ENCODE measurements at regions not wholly inside any gene's neighbourhood (a gene's known extent, or its start where the extent isn't known, plus 50 kb on each side); places are given as distances from the start of the nearest gene placed in this dataset.

DNA sequence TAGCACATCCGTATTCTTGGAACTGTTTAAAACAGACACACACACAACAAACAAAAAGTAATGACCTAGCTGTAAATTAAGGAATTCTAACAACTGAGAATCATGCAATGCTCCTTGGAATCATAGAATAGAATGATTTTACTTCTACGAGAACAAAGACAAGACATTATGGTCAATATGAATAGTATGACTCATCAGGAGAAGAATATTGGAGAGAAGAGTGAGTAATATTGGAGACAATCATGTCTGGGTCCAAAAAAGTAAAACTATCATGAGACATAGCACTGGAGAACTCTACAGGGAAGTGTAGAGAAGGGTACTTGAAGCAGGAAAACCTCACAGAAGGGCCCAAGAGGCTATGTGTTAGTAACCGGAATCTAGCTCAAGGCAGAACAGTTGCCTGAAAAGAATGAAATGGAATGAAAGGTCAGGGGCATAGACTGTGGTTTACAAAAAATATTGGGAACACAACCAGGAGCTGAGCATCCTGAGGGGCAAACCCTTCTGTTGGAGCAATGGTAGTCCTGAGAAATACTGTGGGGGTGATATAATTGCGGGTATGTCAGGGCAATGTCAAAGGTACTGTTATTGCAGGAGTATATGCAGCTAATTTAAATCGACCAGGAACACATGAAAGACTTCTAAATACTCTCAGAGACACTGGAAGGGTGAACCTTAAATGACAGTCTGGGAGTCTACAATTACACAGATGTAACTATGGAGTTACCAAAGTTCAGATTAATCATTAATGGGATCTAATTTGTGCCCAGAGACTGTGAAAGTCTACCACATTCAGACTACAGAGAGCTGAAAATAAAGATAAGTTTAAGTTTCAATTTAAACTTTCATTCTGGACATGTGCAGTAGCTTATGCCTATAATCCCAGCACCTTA lies 201.2 kb downstream of the BCHE start:
- POLR2A ChIA-PET (ENCODE audit: unreplicated experiment) = no interaction called here
- Histone ChIP-seq H4K91ac (ENCODE audit: insufficient read depth, low read depth, low read length) (no peak overlapping the region), H3K23ac (ENCODE audit: low read depth, low read length) (no peak overlapping the region), H4K8ac (ENCODE audit: low read depth in 2 of 2, low read length in 2 of 2) (no peak overlapping the region), H2AFZ (replicated peaks; ENCODE audit: low read length, poor library complexity) (no peak overlapping the region), H3K56ac (ENCODE audit: extremely low read depth, insufficient read depth, low read length) (no peak overlapping the region), H3K9me3 (ENCODE audit: control insufficient read depth, insufficient read depth, low read length) (no peaks in the 10 kb centered on the region), H2BK20ac (ENCODE audit: low read depth, low read length) (no peak overlapping the region), H3K18ac (ENCODE audit: low read depth, low read length) (no peak overlapping the region), H3K9ac (ENCODE audit: low read depth, low read length) (no peak overlapping the region), H3K9me1 (ENCODE audit: insufficient read depth, low read length) (no peaks in the 10 kb centered on the region), H3K27ac (ENCODE audit: insufficient read depth, low read length) (no peak overlapping the region), H4K20me1 (ENCODE audit: insufficient read depth, low read length) (no peaks in the 10 kb centered on the region), H2BK120ac (ENCODE audit: low read depth, low read length) (no peak overlapping the region), H3K36me3 (ENCODE audit: control insufficient read depth, insufficient read depth, low read length) (no peaks in the 10 kb centered on the region), H4K5ac (ENCODE audit: low read depth, low read length) (no peak overlapping the region), H3K4me3 (ENCODE audit: insufficient read depth, low read depth, low read length) (no peak overlapping the region), H3K14ac (replicated peaks; ENCODE audit: low read depth, low read length) (no peak overlapping the region), H3K4me2 (ENCODE audit: low read depth, low read length) (no peak overlapping the region), H2BK15ac (ENCODE audit: low read depth, low read length) (no peak overlapping the region), H3K4me1 (ENCODE audit: control insufficient read depth, insufficient read depth, low read length) (no peaks in the 10 kb centered on the region), H3K27me3 (ENCODE audit: control insufficient read depth, insufficient read depth, low read length) (no peaks in the 10 kb centered on the region), H2AK9ac (replicated peaks; ENCODE audit: low read depth, low read length, poor library complexity) (no peak overlapping the region), H2AK5ac (ENCODE audit: low read depth, low read length) (no peak overlapping the region), H3K79me1 (ENCODE audit: low read depth in 1 of 2, low read length in 2 of 2) (no peaks in the 10 kb centered on the region), H3K4ac (ENCODE audit: low read depth, low read length) (no peak overlapping the region), H2BK5ac (ENCODE audit: low read depth, low read length, poor library complexity, severe bottlenecking) (no peak overlapping the region)
- CTCF ChIA-PET = no interaction called here
- no TSS peak for BruUV-seq (replicated peaks)
- no peak for TF ChIP-seq NFE2L2 (IDR thresholded peaks at IDR 0.05; ENCODE audit: low read depth, low read length)
- TF ChIP-seq SMC3 (IDR thresholded peaks at IDR 0.05; ENCODE audit: low read depth, low read length) = no peak
- TF ChIP-seq CHD1 (IDR thresholded peaks at IDR 0.05; ENCODE audit: low read depth, low read length) = no peak
- TF ChIP-seq, protein P1, sequence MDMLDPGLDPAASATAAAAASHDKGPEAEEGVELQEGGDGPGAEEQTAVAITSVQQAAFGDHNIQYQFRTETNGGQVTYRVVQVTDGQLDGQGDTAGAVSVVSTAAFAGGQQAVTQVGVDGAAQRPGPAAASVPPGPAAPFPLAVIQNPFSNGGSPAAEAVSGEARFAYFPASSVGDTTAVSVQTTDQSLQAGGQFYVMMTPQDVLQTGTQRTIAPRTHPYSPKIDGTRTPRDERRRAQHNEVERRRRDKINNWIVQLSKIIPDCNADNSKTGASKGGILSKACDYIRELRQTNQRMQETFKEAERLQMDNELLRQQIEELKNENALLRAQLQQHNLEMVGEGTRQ (IDR thresholded peaks at IDR 0.05; ENCODE audit: low read depth, low read length) = no peak
- no peak for TF ChIP-seq RCOR1 (IDR thresholded peaks at IDR 0.05; ENCODE audit: insufficient replicate concordance, low read length)
- TF ChIP-seq FOS (IDR thresholded peaks at IDR 0.05; ENCODE audit: low read depth, low read length) = no peak
- peak; percentile 1 for DNase-seq
- dilution Hi-C loops (cut with HindIII; ENCODE audit: low sequenced_read_pairs, unreplicated experiment) (no loop called here), intact Hi-C loops (cut with micrococcal nuclease) (no loop called here), in situ Hi-C loops (cut with MboI; ENCODE audit: low sequenced_read_pairs) (no loop called here)
- no peak for ATAC-seq (ENCODE audit: low read depth)
- no CpG with 5 or more reads among the region's 5 CpGs for WGBS, 2 experiments (ENCODE audit: extremely low coverage in 2 of 2, insufficient read length in 1 of 2)

All from IMR-90 (cell line).